ENCODE measurements at regions not wholly inside any gene's neighbourhood (a gene's known extent, or its start where the extent isn't known, plus 50 kb on each side); places are given as distances from the start of the nearest gene placed in this dataset.

GRCh38 chrX:25279510-25279909, 263.7 kb upstream of the ARX start:
- WGBS, 2 donors = 32 to 33% methylated on average over 1 of the region's 1 CpG
- no peak for ATAC-seq
- TF ChIP-seq CTCF (IDR thresholded peaks at IDR 0.05) = no peak
- H3K4me1 ChIP-seq = no peaks in the 10 kb centered on the region
- no peak overlapping the region for H3K27ac ChIP-seq
- intact Hi-C loops (cut with DNase I) = no loop called here
- no peak overlapping the region for H3K4me3 ChIP-seq
- no peak for DNase-seq
- no peaks in the 10 kb centered on the region for H3K36me3 ChIP-seq
- H3K9me3 ChIP-seq = no peaks in the 10 kb centered on the region
- H3K27me3 ChIP-seq = peaks cover 0 to 2% (median 0%) of the 10 kb centered on the region in 7 donors

- peaks cover 0 to 2% (median 0%) of the 10 kb centered on the region in 7 donors for H3K27me3 ChIP-seq
- H3K27ac ChIP-seq = no peak overlapping the region
- ATAC-seq = no peak
- H3K36me3 ChIP-seq = no peaks in the 10 kb centered on the region
- TF ChIP-seq CTCF (IDR thresholded peaks at IDR 0.05) = no peak
- intact Hi-C loops (cut with DNase I) = no loop called here
- H3K4me1 ChIP-seq = no peaks in the 10 kb centered on the region
- DNase-seq = no peak
- no peaks in the 10 kb centered on the region for H3K9me3 ChIP-seq
- no peak overlapping the region for H3K4me3 ChIP-seq
Observed at GRCh38 chrX:25278341-25278740, 262.6 kb upstream of the ARX start.

- no peaks in the 10 kb centered on the region for H3K4me1 ChIP-seq
- no peak overlapping the region for H3K4me3 ChIP-seq
- no peak overlapping the region for H3K27ac ChIP-seq
- no peak for DNase-seq
- intact Hi-C loops (cut with DNase I) = no loop called here
- no peaks in the 10 kb centered on the region for H3K9me3 ChIP-seq
- TF ChIP-seq CTCF (IDR thresholded peaks at IDR 0.05) = no peak
- H3K36me3 ChIP-seq = no peaks in the 10 kb centered on the region
- ATAC-seq = no peak
- WGBS, 2 donors = 89 to 97% methylated on average over 3 of the region's 3 CpGs
- peaks cover 0 to 2% (median 0%) of the 10 kb centered on the region in 7 donors for H3K27me3 ChIP-seq
Observed at GRCh38 chrX:25277574-25277973, 261.8 kb upstream of the ARX start.

- no peak for TF ChIP-seq CTCF (IDR thresholded peaks at IDR 0.05)
- intact Hi-C loops (cut with DNase I) = no loop called here
- H3K27ac ChIP-seq = no peak overlapping the region
- H3K4me3 ChIP-seq = no peak overlapping the region
- H3K27me3 ChIP-seq = peaks cover 0 to 9% (median 0%) of the 10 kb centered on the region in 7 donors
- H3K36me3 ChIP-seq = no peaks in the 10 kb centered on the region
- WGBS, 2 donors = 76 to 94% methylated on average over 3 of the region's 3 CpGs
- ATAC-seq (no peak), DNase-seq (no peak)
- no peaks in the 10 kb centered on the region for H3K4me1 ChIP-seq
- no peaks in the 10 kb centered on the region for H3K9me3 ChIP-seq
Observed at GRCh38 chrX:25275159-25275558, 259.4 kb upstream of the ARX start.

GRCh38 chrX:25241461-25241860, 225.7 kb upstream of the ARX start:
- ATAC-seq = no peak

More at GRCh38 chrX:25241461-25241860, 225.7 kb upstream of the ARX start:
- Histone ChIP-seq H3K27me3 (no peaks in the 10 kb centered on the region), H3K4me1 (no peaks in the 10 kb centered on the region), H3K4me3 (no peak overlapping the region), H3K27ac (no peak overlapping the region), H3K36me3 (no peaks in the 10 kb centered on the region), H3K9me3 (no peaks in the 10 kb centered on the region)
- intact Hi-C loops (cut with DNase I) = no loop called here
- no peak for DNase-seq
- 77 to 86% methylated on average over 2 of the region's 2 CpGs for WGBS, 2 donors
- TF ChIP-seq CTCF (IDR thresholded peaks at IDR 0.05) = no peak
